Common myeloid progenitor, CD34-positive (primary cell): ENCODE measurements at regions not wholly inside any gene's neighbourhood (a gene's known extent, or its start where the extent isn't known, plus 50 kb on each side); places are given as distances from the start of the nearest gene placed in this dataset.

Source experiments
- CTCF ChIA-PET: fragments of 350-600 bp; sonication (Branson Sonifier 250); formaldehyde crosslinking; loops from one replicate; lab custom pipeline; 2021; ENCODE audit warnings: antibody characterized with exemption; lab: Charles Lee
- POLR2A ChIA-PET: fragments of 350-600 bp; sonication (Branson Sonifier 250); formaldehyde crosslinking; loops from one replicate; lab custom pipeline; 2021; ENCODE audit warnings: antibody characterized with exemption; lab: Charles Lee
- DNase-seq, 3 donors: peaks; one replicate each; pipeline versions ENCODE4 v3.0.0 to v3.0.0-alpha.2; 2013
- H3K27ac ChIP-seq, 2 experiments: 1 replicate in 1 of 2; 2 replicates in 1 of 2; pipeline ENCODE4 v1.7.0; 2013; ENCODE audit warnings: inconsistent platforms in 2 of 2, low read length in 2 of 2, mild to moderate bottlenecking in 2 of 2, low read depth in 1 of 2, moderate library complexity in 1 of 2; ENCODE audit not compliant: severe bottlenecking in 2 of 2, insufficient read depth in 1 of 2, poor library complexity in 1 of 2
- H3K27me3 ChIP-seq, 5 experiments: replicated peaks in 2 of 5; 1 replicate in 3 of 5; 2 replicates in 2 of 5; pipeline versions ENCODE4 v1.6.1 to v1.7.0; 2013; ENCODE audit warnings: low read length in 4 of 5, mild to moderate bottlenecking in 2 of 5, moderate library complexity in 2 of 5, inconsistent platforms in 1 of 5; ENCODE audit not compliant: insufficient read depth in 5 of 5, control insufficient read depth in 4 of 5
- H3K36me3 ChIP-seq, 4 experiments: 1 replicate in 2 of 4; 2 replicates in 2 of 4; pipeline versions ENCODE4 v1.6.1 to v1.7.0; 2013; ENCODE audit warnings: low read length in 3 of 4, control low read depth in 1 of 4, mild to moderate bottlenecking in 1 of 4; ENCODE audit not compliant: control insufficient read depth in 4 of 4, insufficient read depth in 4 of 4
- H3K4me1 ChIP-seq, 4 experiments: 1 replicate in 3 of 4; 2 replicates in 1 of 4; pipeline versions ENCODE4 v1.6.1 to v1.7.1; 2013; ENCODE audit warnings: low read length in 3 of 4, mild to moderate bottlenecking in 3 of 4, control low read depth in 1 of 4, inconsistent platforms in 1 of 4, moderate library complexity in 1 of 4; ENCODE audit not compliant: control insufficient read depth in 4 of 4, insufficient read depth in 4 of 4; ENCODE audit errors: control extremely low read depth in 1 of 4
- H3K4me3 ChIP-seq, 7 experiments: 1 replicate in 4 of 7; 2 replicates in 3 of 7; pipeline versions ENCODE4 v1.5.1 to v1.7.0; 2013; ENCODE audit warnings: mild to moderate bottlenecking in 7 of 7, low read length in 6 of 7, moderate library complexity in 6 of 7, inconsistent platforms in 2 of 7, low read depth in 2 of 7, control low read depth in 1 of 7; ENCODE audit not compliant: insufficient read depth in 4 of 7, control insufficient read depth in 1 of 7; ENCODE audit errors: extremely low read depth in 1 of 7
- H3K9me3 ChIP-seq, 5 experiments: 1 replicate in 4 of 5; 2 replicates in 1 of 5; pipeline versions ENCODE4 v1.6.1 to v1.7.1; 2013; ENCODE audit warnings: low read length in 4 of 5, mild to moderate bottlenecking in 2 of 5, inconsistent platforms in 1 of 5, low read depth in 1 of 5, moderate library complexity in 1 of 5; ENCODE audit not compliant: control insufficient read depth in 4 of 5, insufficient read depth in 2 of 5; ENCODE audit errors: control extremely low read depth in 1 of 5
- WGBS: methylation state at CpG from one replicate; pipeline ENCODE4 v1.1.5; 2013; ENCODE audit not compliant: insufficient coverage; 5-methylcytosine and 5-hydroxymethylcytosine counted together

DNA sequence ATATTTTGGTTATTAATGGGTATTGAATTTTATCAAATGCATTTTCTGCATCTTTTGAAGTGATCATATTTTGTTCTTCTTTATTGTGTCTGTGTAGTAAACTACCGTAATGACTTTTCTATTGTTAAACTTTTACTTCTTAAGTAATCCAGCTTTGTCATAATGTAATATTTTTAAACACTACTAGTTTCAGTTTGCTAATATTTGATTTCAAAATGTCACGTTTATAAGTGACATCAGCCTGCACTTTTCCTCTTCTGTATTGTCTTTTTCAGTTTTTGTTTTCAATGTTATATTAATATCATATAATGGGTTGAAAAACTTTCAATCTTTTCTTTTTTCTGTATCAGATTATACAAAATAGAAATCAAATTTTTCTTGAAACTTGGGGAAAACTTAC lies 71.6 kb upstream of the ANKRD1 start:
- Histone ChIP-seq H3K36me3 (no peaks in the 10 kb centered on the region), H3K4me3 (no peak overlapping the region), H3K4me1 (no peaks in the 10 kb centered on the region), H3K9me3 (no peaks in the 10 kb centered on the region), H3K27me3 (no peaks in the 10 kb centered on the region), H3K27ac (no peak overlapping the region)
- CTCF ChIA-PET = no interaction called here
- no CpG with 5 or more reads among the region's 2 CpGs for WGBS
- POLR2A ChIA-PET = no interaction called here
- DNase-seq = no peak

DNA sequence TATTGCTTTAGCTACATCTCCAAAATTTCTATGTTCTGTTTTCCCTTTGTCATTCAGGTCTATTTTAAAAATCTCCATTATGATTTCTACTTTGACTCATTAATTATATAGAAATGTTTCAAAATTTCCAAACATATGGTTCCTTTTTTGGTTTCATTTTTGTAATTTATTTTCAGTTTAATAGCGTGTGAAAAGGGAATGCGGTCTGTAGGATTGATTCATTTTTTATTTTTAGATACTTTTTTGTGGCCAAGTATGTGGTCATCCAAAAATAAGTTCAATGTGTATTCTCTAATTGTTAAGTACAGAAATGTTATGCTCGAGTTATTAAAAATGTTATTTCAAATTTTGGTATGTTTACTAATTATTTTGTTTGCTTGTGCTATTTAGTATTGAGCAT lies 72.5 kb upstream of the ANKRD1 start:
- Histone ChIP-seq H3K36me3 (no peaks in the 10 kb centered on the region), H3K27me3 (no peaks in the 10 kb centered on the region), H3K27ac (no peak overlapping the region), H3K9me3 (no peaks in the 10 kb centered on the region), H3K4me1 (no peaks in the 10 kb centered on the region), H3K4me3 (no peak overlapping the region)
- WGBS = no CpG with 5 or more reads among the region's 3 CpGs
- DNase-seq = no peak
- ChIA-PET POLR2A (no interaction called here), CTCF (no interaction called here)

DNA sequence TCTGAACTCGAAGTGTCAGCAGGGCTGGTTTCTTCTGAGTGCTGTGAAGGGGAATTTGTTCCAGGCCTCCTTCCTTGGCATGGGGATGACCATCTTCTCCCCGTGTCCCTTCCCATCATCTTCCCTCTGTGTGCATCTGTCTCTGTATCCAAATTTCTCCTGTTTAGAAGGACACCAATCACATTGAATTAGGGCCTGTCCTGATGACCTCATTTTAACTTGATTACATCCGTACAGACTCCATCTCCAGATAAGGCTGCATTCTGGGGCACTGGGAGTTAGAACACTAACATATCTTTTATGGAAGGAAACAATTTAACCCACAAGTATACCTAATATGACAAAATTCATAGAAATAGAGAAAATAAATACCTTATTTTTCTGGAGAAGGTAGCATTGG lies 76.8 kb upstream of the ANKRD1 start:
- 90% methylated on average over 2 of the region's 3 CpGs for WGBS
- no peaks in the 10 kb centered on the region for H3K27me3 ChIP-seq
- H3K4me1 ChIP-seq = no peaks in the 10 kb centered on the region
- no peaks in the 10 kb centered on the region for H3K9me3 ChIP-seq
- no peaks in the 10 kb centered on the region for H3K36me3 ChIP-seq
- no peak for DNase-seq
- ChIA-PET POLR2A (no interaction called here), CTCF (interaction anchor here (2.5 kb wide), 1 partner anchor 9 kb away, joined by 6 read pairs; no protein-coding TSS in a partner anchor)
- no peak overlapping the region for H3K4me3 ChIP-seq
- no peak overlapping the region for H3K27ac ChIP-seq

DNA sequence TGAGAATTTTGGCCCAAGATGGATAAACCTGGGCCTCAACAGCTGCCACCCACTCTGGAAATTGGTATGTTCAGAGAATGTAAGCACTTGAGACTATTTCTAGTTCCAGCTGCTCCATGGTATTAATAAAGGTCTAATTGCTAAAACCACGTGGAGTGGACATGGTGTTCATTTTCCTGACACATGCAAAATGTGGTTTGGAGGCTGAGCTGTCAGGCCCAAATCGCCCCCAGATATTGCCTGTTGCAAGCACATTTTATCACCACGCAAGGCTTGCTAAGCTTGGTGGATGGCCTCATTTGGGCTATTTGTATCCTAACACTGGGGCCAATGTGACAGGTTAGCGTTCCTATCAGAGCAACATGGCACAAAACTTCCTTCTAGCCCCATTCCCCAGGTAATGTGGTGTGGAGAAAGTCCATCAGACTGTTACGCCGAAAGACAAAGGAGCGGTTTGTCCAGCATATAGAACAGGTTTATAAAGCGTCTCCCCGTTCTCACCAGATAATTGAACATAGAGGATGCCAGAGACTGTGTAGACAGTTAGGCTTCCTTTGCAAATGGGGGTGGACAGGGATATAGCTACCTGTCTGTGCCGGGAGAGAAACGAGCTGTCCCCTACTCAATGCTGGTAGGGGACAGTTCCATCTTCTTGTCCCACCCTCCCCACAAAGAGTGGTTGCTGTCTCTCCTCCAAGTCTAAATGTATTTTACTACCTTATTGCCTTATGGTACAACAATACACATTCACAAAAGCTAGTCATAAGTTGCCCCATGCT lies 78.0 kb upstream of the ANKRD1 start:
- POLR2A ChIA-PET = no interaction called here
- no peaks in the 10 kb centered on the region for H3K9me3 ChIP-seq
- H3K36me3 ChIP-seq = no peaks in the 10 kb centered on the region
- no peaks in the 10 kb centered on the region for H3K27me3 ChIP-seq
- no peaks in the 10 kb centered on the region for H3K4me1 ChIP-seq
- H3K4me3 ChIP-seq = no peak overlapping the region
- DNase-seq = no peak
- CTCF ChIA-PET = interaction anchor here (0.7 to 2.5 kb wide), 4 partner anchors 8 to 252 kb away, joined by 3 to 6 read pairs (median 3); no protein-coding TSS in a partner anchor
- H3K27ac ChIP-seq = no peak overlapping the region
- WGBS = 90% methylated on average over 11 of the region's 11 CpGs

DNA sequence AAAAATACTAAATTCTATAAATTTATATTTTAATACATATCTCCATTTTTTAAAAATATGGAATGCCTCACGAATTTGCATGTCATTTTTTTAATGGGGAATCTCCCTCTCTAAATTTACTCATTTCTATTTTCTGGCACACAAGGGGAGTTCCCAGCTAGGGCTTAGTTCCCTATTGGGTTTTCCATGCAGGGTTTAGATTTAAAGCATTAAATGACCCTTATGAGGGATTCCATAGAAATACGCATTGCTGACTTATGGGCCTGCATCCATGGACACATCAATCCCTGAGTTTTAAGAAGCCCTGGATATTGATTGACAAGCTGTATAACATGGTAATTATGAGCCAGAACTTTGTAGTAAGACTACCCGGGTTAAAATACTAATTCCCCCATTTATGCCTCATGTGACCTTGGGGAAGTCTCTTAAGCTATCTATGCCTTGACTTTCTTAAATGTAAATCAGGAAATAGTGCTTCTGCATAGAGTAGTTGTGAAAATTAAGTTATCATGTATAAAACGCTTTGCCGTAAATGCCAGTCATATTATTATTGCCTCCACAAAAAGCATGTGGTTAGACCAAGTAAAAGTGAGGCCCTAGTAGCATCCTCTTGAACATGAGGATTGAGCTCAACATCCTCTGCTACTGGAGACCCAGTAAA lies 78.8 kb upstream of the ANKRD1 start:
- 94% methylated on average over 3 of the region's 5 CpGs for WGBS
- no peak overlapping the region for H3K4me3 ChIP-seq
- peak in 1 of 3 donors; percentile 7 for DNase-seq
- H3K36me3 ChIP-seq = no peaks in the 10 kb centered on the region
- ChIA-PET CTCF (interaction anchor here (1.0 to 2.5 kb wide), 7 partner anchors 7 to 252 kb away, joined by 3 to 7 read pairs (median 3); no protein-coding TSS in a partner anchor), POLR2A (no interaction called here)
- no peaks in the 10 kb centered on the region for H3K27me3 ChIP-seq
- H3K4me1 ChIP-seq = no peaks in the 10 kb centered on the region
- H3K9me3 ChIP-seq = no peaks in the 10 kb centered on the region
- H3K27ac ChIP-seq = no peak overlapping the region

DNA sequence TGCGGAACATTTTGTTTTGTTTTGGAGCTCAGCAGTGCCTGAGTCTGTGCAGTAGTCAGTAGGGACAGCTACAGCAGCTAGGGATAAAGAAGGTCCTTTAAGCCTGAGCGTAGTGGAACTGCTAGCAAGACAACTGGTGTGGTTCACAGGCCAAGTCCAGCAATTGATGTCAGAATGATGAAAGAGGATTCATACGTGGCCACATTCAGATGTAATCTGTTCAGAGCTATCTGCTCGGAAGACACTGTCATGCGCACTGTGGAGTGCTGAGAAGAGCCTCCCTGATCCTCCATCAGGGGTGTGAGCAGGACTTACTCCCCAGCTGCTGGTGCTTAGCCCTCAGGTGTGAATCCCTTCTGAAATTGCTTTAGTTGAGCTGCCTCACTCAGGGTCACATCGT lies 79.6 kb upstream of the ANKRD1 start:
- H3K4me3 ChIP-seq = no peak overlapping the region
- H3K27me3 ChIP-seq = no peaks in the 10 kb centered on the region
- no peak for DNase-seq
- WGBS = 93% methylated on average over 6 of the region's 6 CpGs
- no peaks in the 10 kb centered on the region for H3K4me1 ChIP-seq
- ChIA-PET CTCF (interaction anchor here (1.0 to 1.7 kb wide), 7 partner anchors 14 to 252 kb away, joined by 3 to 7 read pairs (median 3); no protein-coding TSS in a partner anchor), POLR2A (no interaction called here)
- no peak overlapping the region for H3K27ac ChIP-seq
- H3K36me3 ChIP-seq = no peaks in the 10 kb centered on the region
- H3K9me3 ChIP-seq = no peaks in the 10 kb centered on the region

DNA sequence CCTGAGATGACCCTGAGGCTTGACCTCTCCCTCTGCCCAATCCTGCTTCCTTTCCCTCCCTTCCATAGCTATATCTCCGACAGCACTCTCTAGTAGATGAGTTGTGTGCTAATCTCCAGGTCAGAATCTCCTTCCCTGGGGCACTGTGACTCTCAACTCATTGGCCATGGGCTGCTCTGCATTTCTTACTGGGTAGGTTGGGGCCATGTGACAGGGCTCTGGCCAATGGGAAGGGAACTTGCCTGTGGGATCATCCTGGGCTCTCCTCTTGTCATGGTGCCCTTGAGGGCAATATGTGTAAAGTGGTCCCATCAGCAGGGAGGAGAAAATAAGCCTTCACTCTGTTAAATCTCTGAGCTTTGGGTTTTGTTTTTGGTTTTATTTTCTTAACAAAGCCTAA lies 80.1 kb upstream of the ANKRD1 start:
- H3K4me3 ChIP-seq = no peak overlapping the region
- ChIA-PET POLR2A (no interaction called here), CTCF (interaction anchor here (1.0 to 1.7 kb wide), 6 partner anchors 87 to 254 kb away, joined by 3 to 7 read pairs (median 4); no protein-coding TSS in a partner anchor)
- H3K27ac ChIP-seq = no peak overlapping the region
- 100% methylated on average over 1 of the region's 1 CpG for WGBS
- DNase-seq = no peak
- H3K36me3 ChIP-seq = no peaks in the 10 kb centered on the region
- no peaks in the 10 kb centered on the region for H3K27me3 ChIP-seq
- no peaks in the 10 kb centered on the region for H3K4me1 ChIP-seq
- no peaks in the 10 kb centered on the region for H3K9me3 ChIP-seq
